ENCODE measurements at regions not wholly inside any gene's neighbourhood (a gene's known extent, or its start where the extent isn't known, plus 50 kb on each side); places are given as distances from the start of the nearest gene placed in this dataset.

- TF ChIP-seq EZH2phosphoT487 (IDR thresholded peaks at IDR 0.05; ENCODE audit: unreplicated experiment) (no peak), NANOG (IDR thresholded peaks at IDR 0.05; ENCODE audit: borderline replicate concordance) (no peak), CREB1 (CRISPR knock-in tag; IDR thresholded peaks at IDR 0.05; ENCODE audit: low read depth) (no peak), ZNF331 (CRISPR knock-in tag; IDR thresholded peaks at IDR 0.05; ENCODE audit: low read depth) (no peak), ZNF114 (CRISPR knock-in tag; IDR thresholded peaks at IDR 0.05) (no peak)
- no peaks in the 10 kb centered on the region for H3K4me1 Mint-ChIP-seq
- Histone ChIP-seq H3K27me3 (ENCODE audit: insufficient read depth) (no peaks in the 10 kb centered on the region), H3K27ac (ENCODE audit: low read depth) (no peak overlapping the region), H3K4me2 (no peak overlapping the region), H3K36me3 (ENCODE audit: insufficient read depth) (no peaks in the 10 kb centered on the region), H3F3A (replicated peaks; ENCODE audit: low read depth) (no peaks in the 10 kb centered on the region), H3K4me1 (ENCODE audit: insufficient read depth) (no peaks in the 10 kb centered on the region), H3K9me2 (ENCODE audit: insufficient read depth) (no peaks in the 10 kb centered on the region), H2AFZ (no peak overlapping the region), H4K20me1 (replicated peaks; ENCODE audit: insufficient read depth) (no peaks in the 10 kb centered on the region), H3K79me2 (replicated peaks; ENCODE audit: insufficient read depth) (no peaks in the 10 kb centered on the region), H3K4me3 (no peak overlapping the region)
- H3K4me3 Mint-ChIP-seq: no peak overlapping the region
- ATAC-seq (no peak), DNase-seq (ENCODE audit: low spot score) (no peak)
- 0 out of 2 replicates have a peak overlapping the region, but pooled peaks have one; percentile 72 for H3K27ac Mint-ChIP-seq
- H3K27me3 Mint-ChIP-seq (ENCODE audit: insufficient read depth, low read depth, poor library complexity): no peaks in the 10 kb centered on the region
- no peaks in the 10 kb centered on the region for H3K36me3 Mint-ChIP-seq (ENCODE audit: low read depth)
- H3K9me3 Mint-ChIP-seq: peaks cover 4% of the 10 kb centered on the region; the same call in 1 of the 3 replicates
Observed at GRCh38 chr18:41642756-41643155, 312.3 kb upstream of the PIK3C3 start.

GRCh38 chr18:41639218-41639617, 315.8 kb upstream of the PIK3C3 start:
- Mint-ChIP-seq H3K27me3 (ENCODE audit: insufficient read depth, low read depth, poor library complexity) (no peaks in the 10 kb centered on the region), H3K9me3 (peaks cover 3% of the 10 kb centered on the region; the same call in 1 of the 3 replicates), H3K4me3 (no peak overlapping the region), H3K4me1 (no peaks in the 10 kb centered on the region), H3K36me3 (ENCODE audit: low read depth) (no peaks in the 10 kb centered on the region), H3K27ac (no peak overlapping the region)
- no peak overlapping the region for H3K4me2 ChIP-seq
- ATAC-seq (no peak), DNase-seq (ENCODE audit: low spot score) (no peak)
- no peaks in the 10 kb centered on the region for H4K20me1 ChIP-seq (replicated peaks; ENCODE audit: insufficient read depth)
- no peak overlapping the region for H2AFZ ChIP-seq
- H3F3A ChIP-seq (replicated peaks; ENCODE audit: low read depth): no peaks in the 10 kb centered on the region
- H3K4me3 ChIP-seq: no peak overlapping the region
- no peaks in the 10 kb centered on the region for H3K4me1 ChIP-seq (ENCODE audit: insufficient read depth)
- no peaks in the 10 kb centered on the region for H3K36me3 ChIP-seq (ENCODE audit: insufficient read depth)
- H3K27me3 ChIP-seq (ENCODE audit: insufficient read depth): no peaks in the 10 kb centered on the region
- H3K9me2 ChIP-seq (ENCODE audit: insufficient read depth): no peaks in the 10 kb centered on the region
- no peak overlapping the region for H3K27ac ChIP-seq (ENCODE audit: low read depth)
- no peaks in the 10 kb centered on the region for H3K79me2 ChIP-seq (replicated peaks; ENCODE audit: insufficient read depth)
- no peak for TF ChIP-seq POLR2AphosphoS5 (IDR thresholded peaks at IDR 0.05; ENCODE audit: low read depth)
- TF ChIP-seq CREB1 (CRISPR knock-in tag; IDR thresholded peaks at IDR 0.05; ENCODE audit: low read depth): no peak
- no peak for TF ChIP-seq JUNB (IDR thresholded peaks at IDR 0.05; ENCODE audit: unreplicated experiment)
- TF ChIP-seq ZNF462 (CRISPR knock-in tag; IDR thresholded peaks at IDR 0.05): no peak
- no peak for TF ChIP-seq CTCF (conservative IDR thresholded peaks at IDR 0.05; ENCODE audit: low read depth in 2 of 2)
- no peak for TF ChIP-seq EZH2 (IDR thresholded peaks at IDR 0.05; ENCODE audit: low read depth, unreplicated experiment)
- TF ChIP-seq REST (IDR thresholded peaks at IDR 0.05; ENCODE audit: unreplicated experiment): no peak
- no peak for TF ChIP-seq STAT1 (IDR thresholded peaks at IDR 0.05; ENCODE audit: unreplicated experiment)
- TF ChIP-seq EZH2phosphoT487 (IDR thresholded peaks at IDR 0.05; ENCODE audit: unreplicated experiment): no peak

All from GM23338 (cell line).